Stomach (tissue), 4 donors: ENCODE measurements at regions not wholly inside any gene's neighbourhood (a gene's known extent, or its start where the extent isn't known, plus 50 kb on each side); places are given as distances from the start of the nearest gene placed in this dataset.

Source experiments
- CTCF ChIP-seq, 7 experiments: fragments of 450-650 bp in 4 of 7; fragments of 200-600 bp in 3 of 7; sonication (generic) in 3 of 7; IDR thresholded peaks; one replicate each; pipeline ENCODE4 v1.5.1; 2016 to 2019; ENCODE audit warnings: antibody characterized with exemption in 7 of 7, control low read depth in 2 of 7, mild to moderate bottlenecking in 1 of 7
- EP300 ChIP-seq: sonication (generic); formaldehyde crosslinking; IDR thresholded peaks from one replicate; pipeline ENCODE4 v1.6.1; 2017; ENCODE audit warnings: antibody characterized with exemption
- POLR2A ChIP-seq, 4 donors: fragments of 450-650 bp; IDR thresholded peaks; one replicate each; pipeline ENCODE4 v1.6.1; 2016; ENCODE audit warnings: antibody characterized with exemption in 4 of 4, control low read depth in 2 of 4, mild to moderate bottlenecking in 1 of 4, moderate library complexity in 1 of 4
- POLR2AphosphoS5 ChIP-seq, 3 donors: sonication (generic); formaldehyde crosslinking; IDR thresholded peaks; one replicate each; pipeline ENCODE4 v1.6.1; 2016; ENCODE audit warnings: antibody characterized with exemption in 3 of 3

GRCh38 chr11:81192516-81192915 is 1541.1 kb downstream of the FAM181B start:
- TF ChIP-seq CTCF (IDR thresholded peaks at IDR 0.05) (no peak), POLR2AphosphoS5 (IDR thresholded peaks at IDR 0.05) (no peak), POLR2A (IDR thresholded peaks at IDR 0.05) (no peak), EP300 (no peak)
